ENCODE measurements at regions not wholly inside any gene's neighbourhood (a gene's known extent, or its start where the extent isn't known, plus 50 kb on each side); places are given as distances from the start of the nearest gene placed in this dataset.

DNA sequence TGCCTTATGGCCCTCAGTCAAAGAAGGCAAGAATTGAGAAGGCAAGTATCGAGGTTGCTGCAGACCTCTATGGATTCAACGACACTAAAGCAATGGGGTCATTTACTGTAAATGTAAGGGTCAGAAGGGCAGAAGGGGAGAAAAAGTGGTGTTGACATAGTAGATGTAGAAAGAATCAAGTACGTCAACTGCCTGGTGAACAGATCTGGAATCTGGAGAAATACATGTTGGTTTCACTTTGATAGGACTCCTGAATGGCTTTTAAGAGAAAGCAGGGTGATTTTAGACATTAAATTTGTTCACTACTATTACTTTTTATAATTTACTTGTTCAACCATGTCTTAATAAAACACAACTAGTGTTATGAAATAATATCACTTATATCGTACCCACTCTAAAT lies 81.3 kb upstream of the FSTL5 start:
- no peaks in the 10 kb centered on the region for H3K36me3 ChIP-seq (ENCODE audit: control insufficient read depth, insufficient read depth, low read length)
- 69 to 76% methylated on average over 2 to 3 of the region's 4 CpGs for WGBS, 2 experiments (ENCODE audit: insufficient coverage in 2 of 2)
- H3K27ac ChIP-seq (ENCODE audit: low read depth, low read length, severe bottlenecking): no peak overlapping the region
- H3K9me3 ChIP-seq (ENCODE audit: control insufficient read depth, low read length): no peaks in the 10 kb centered on the region
- H3K4me3 ChIP-seq (ENCODE audit: extremely low read depth, insufficient read depth, low read length, poor library complexity, severe bottlenecking): no peak overlapping the region
- no peaks in the 10 kb centered on the region for H3K4me1 ChIP-seq (ENCODE audit: control insufficient read depth, insufficient read depth, low read length, poor library complexity, severe bottlenecking)

DNA sequence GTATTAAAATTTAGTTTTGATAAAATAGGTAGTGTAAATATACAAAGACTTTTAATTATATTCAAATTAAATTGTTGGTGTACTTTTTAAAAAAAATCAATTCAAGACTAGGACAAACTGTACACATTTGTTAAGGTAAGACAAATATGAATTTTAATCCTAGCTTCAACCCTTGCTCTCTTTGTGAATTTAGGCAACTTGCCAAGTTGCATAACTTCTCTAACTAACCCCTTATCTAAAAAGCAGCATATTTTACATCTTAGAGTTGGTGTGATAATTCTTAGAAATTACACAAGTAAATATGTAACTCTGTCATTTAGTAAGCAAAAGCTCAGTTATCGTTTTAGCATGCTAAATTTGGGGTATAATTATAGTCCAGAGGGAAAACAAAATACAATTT lies 78.1 kb upstream of the FSTL5 start:
- Histone ChIP-seq H3K36me3 (ENCODE audit: control insufficient read depth, insufficient read depth, low read length) (no peaks in the 10 kb centered on the region), H3K4me1 (ENCODE audit: control insufficient read depth, insufficient read depth, low read length, poor library complexity, severe bottlenecking) (no peaks in the 10 kb centered on the region), H3K9me3 (ENCODE audit: control insufficient read depth, low read length) (no peaks in the 10 kb centered on the region), H3K27ac (ENCODE audit: low read depth, low read length, severe bottlenecking) (no peak overlapping the region), H3K4me3 (ENCODE audit: extremely low read depth, insufficient read depth, low read length, poor library complexity, severe bottlenecking) (no peak overlapping the region)
- WGBS, 2 experiments (ENCODE audit: insufficient coverage in 2 of 2): no CpG with 5 or more reads among the region's 1 CpG

- no peaks in the 10 kb centered on the region for H3K36me3 ChIP-seq (ENCODE audit: control insufficient read depth, insufficient read depth, low read length)
- 80% methylated on average over 1 of the region's 5 CpGs; no CpG with 5 or more reads in 1 of the 2 experiments for WGBS, 2 experiments (ENCODE audit: insufficient coverage in 2 of 2)
- no peak overlapping the region for H3K27ac ChIP-seq (ENCODE audit: low read depth, low read length, severe bottlenecking)
- H3K4me1 ChIP-seq (ENCODE audit: control insufficient read depth, insufficient read depth, low read length, poor library complexity, severe bottlenecking): no peaks in the 10 kb centered on the region
- no peaks in the 10 kb centered on the region for H3K9me3 ChIP-seq (ENCODE audit: control insufficient read depth, low read length)
- no peak overlapping the region for H3K4me3 ChIP-seq (ENCODE audit: extremely low read depth, insufficient read depth, low read length, poor library complexity, severe bottlenecking)
These were observed 76.4 kb upstream of the FSTL5 start for GRCh38 chr4:162239992-162240769.

DNA sequence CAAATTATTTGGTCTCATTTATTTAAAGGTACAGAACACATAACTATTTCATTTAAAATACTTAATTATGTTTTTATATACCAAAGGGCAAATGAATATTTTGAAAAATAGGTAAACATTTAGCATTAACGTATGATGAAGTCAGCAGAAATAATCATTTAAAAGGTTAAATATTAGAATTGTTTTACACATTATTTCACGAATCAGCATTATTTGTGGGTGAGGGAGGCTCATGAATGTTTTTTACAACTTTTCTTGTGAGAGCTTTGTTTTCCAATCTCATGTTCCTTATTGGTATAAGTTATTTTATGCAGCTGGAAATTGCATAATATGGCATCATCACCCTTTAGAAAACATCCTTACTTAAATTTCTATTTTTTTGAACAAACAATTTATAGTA lies 73.9 kb upstream of the FSTL5 start:
- no peak overlapping the region for H3K27ac ChIP-seq (ENCODE audit: low read depth, low read length, severe bottlenecking)
- no peaks in the 10 kb centered on the region for H3K36me3 ChIP-seq (ENCODE audit: control insufficient read depth, insufficient read depth, low read length)
- WGBS, 2 experiments (ENCODE audit: insufficient coverage in 2 of 2): no CpG with 5 or more reads among the region's 2 CpGs
- H3K4me1 ChIP-seq (ENCODE audit: control insufficient read depth, insufficient read depth, low read length, poor library complexity, severe bottlenecking): no peaks in the 10 kb centered on the region
- H3K9me3 ChIP-seq (ENCODE audit: control insufficient read depth, low read length): no peaks in the 10 kb centered on the region
- H3K4me3 ChIP-seq (ENCODE audit: extremely low read depth, insufficient read depth, low read length, poor library complexity, severe bottlenecking): no peak overlapping the region

DNA sequence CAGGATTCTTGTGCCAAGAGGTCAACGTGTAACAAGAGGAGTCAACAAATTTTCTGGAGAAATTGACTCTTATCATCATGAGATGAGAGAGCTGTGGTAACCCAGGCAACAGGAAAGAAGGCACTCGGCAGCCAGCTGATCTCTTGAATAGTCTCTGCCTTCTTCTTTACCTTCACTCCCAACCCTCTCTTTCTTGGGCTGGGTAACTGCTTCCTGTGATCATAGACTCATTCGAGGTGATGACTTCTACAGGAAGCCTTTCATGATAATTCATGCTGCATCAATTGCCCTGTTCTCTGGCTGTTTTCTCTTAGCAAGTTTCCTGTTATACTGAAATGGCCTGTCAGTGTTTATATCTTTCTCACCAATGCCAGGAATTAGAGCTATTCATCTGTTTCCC lies 70.8 kb upstream of the FSTL5 start:
- Histone ChIP-seq H3K4me3 (ENCODE audit: extremely low read depth, insufficient read depth, low read length, poor library complexity, severe bottlenecking) (no peak overlapping the region), H3K4me1 (ENCODE audit: control insufficient read depth, insufficient read depth, low read length, poor library complexity, severe bottlenecking) (no peaks in the 10 kb centered on the region), H3K27ac (ENCODE audit: low read depth, low read length, severe bottlenecking) (no peak overlapping the region), H3K36me3 (ENCODE audit: control insufficient read depth, insufficient read depth, low read length) (no peaks in the 10 kb centered on the region), H3K9me3 (ENCODE audit: control insufficient read depth, low read length) (no peaks in the 10 kb centered on the region)
- WGBS, 2 experiments (ENCODE audit: insufficient coverage in 2 of 2): 51 to 92% methylated on average over 2 to 3 of the region's 3 CpGs

DNA sequence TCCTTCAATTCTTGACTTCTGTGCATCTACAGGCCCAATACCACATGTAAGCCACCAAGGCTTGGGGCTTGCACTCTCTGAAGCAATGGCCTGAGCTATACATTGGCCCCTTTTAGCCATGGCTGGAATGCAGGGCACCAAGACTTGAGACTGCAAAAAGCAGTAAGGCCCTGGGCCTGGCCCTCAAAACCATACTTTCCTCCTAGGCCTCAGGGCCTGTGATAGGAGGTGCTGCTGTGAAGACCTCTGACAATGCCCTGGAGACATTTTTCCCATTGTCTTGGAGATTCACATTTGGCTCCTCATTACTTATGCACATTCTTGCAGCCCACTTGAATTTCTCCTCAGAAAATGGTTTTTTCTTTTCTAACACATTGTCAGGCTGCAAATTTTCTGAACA lies 68.5 kb upstream of the FSTL5 start:
- no peak overlapping the region for H3K4me3 ChIP-seq (ENCODE audit: extremely low read depth, insufficient read depth, low read length, poor library complexity, severe bottlenecking)
- H3K4me1 ChIP-seq (ENCODE audit: control insufficient read depth, insufficient read depth, low read length, poor library complexity, severe bottlenecking): no peaks in the 10 kb centered on the region
- no peaks in the 10 kb centered on the region for H3K36me3 ChIP-seq (ENCODE audit: control insufficient read depth, insufficient read depth, low read length)
- no peaks in the 10 kb centered on the region for H3K9me3 ChIP-seq (ENCODE audit: control insufficient read depth, low read length)
- no peak overlapping the region for H3K27ac ChIP-seq (ENCODE audit: low read depth, low read length, severe bottlenecking)

- Histone ChIP-seq H3K36me3 (ENCODE audit: control insufficient read depth, insufficient read depth, low read length) (no peaks in the 10 kb centered on the region), H3K4me3 (ENCODE audit: extremely low read depth, insufficient read depth, low read length, poor library complexity, severe bottlenecking) (no peak overlapping the region), H3K4me1 (ENCODE audit: control insufficient read depth, insufficient read depth, low read length, poor library complexity, severe bottlenecking) (no peaks in the 10 kb centered on the region), H3K9me3 (ENCODE audit: control insufficient read depth, low read length) (no peaks in the 10 kb centered on the region), H3K27ac (ENCODE audit: low read depth, low read length, severe bottlenecking) (no peak overlapping the region)
- WGBS, 2 experiments (ENCODE audit: insufficient coverage in 2 of 2): 83% methylated on average over 1 of the region's 2 CpGs; no CpG with 5 or more reads in 1 of the 2 experiments
These were observed 65.9 kb upstream of the FSTL5 start for GRCh38 chr4:162229670-162230069.

DNA sequence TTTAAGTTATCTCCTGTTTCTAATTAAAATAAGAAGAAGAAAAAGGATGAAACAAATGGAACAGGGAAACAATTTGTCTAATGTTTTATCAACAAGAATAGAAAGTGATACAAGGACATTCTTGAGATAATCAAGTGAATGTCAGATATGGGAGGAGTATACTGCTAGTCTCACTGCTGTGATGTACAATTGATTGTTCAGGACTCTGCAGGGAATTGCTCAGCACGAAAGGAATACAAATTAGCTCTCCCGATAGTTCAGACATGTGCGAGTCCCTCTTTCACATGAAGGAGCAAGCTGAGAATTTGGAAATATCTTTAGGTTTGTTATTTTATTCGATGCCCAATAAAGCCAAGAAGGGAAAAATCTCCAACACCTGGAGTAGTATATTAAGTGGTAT lies 57.3 kb upstream of the FSTL5 start:
- H3K27ac ChIP-seq (ENCODE audit: low read depth, low read length, severe bottlenecking): no peak overlapping the region
- H3K36me3 ChIP-seq (ENCODE audit: control insufficient read depth, insufficient read depth, low read length): no peaks in the 10 kb centered on the region
- no peaks in the 10 kb centered on the region for H3K4me1 ChIP-seq (ENCODE audit: control insufficient read depth, insufficient read depth, low read length, poor library complexity, severe bottlenecking)
- no peak overlapping the region for H3K4me3 ChIP-seq (ENCODE audit: extremely low read depth, insufficient read depth, low read length, poor library complexity, severe bottlenecking)
- H3K9me3 ChIP-seq (ENCODE audit: control insufficient read depth, low read length): no peaks in the 10 kb centered on the region
- 79 to 86% methylated on average over 3 to 4 of the region's 4 CpGs for WGBS, 2 experiments (ENCODE audit: insufficient coverage in 2 of 2)

All from mesodermal cell (in vitro differentiated cells).